Posterior cingulate gyrus (tissue), 11 donors: ENCODE measurements at regions not wholly inside any gene's neighbourhood (a gene's known extent, or its start where the extent isn't known, plus 50 kb on each side); places are given as distances from the start of the nearest gene placed in this dataset.
"Not testable (repeated sequence)": the region's sequence is repeated elsewhere in the genome, so short reads cannot be mapped to it uniquely, and the experiment has no call there.

Source experiments
- DNase-seq, 10 donors: peaks; one replicate each; pipeline versions ENCODE4 v3.0.0 to v3.0.0-alpha.2; 2020 to 2021; ENCODE audit warnings: mixed read lengths in 3 of 10
- intact Hi-C: fragments of 100-400 bp; cut with DNase I; formaldehyde crosslinking; loops from one replicate; pipeline ENCODE4 v1.15.1; 2023

DNA sequence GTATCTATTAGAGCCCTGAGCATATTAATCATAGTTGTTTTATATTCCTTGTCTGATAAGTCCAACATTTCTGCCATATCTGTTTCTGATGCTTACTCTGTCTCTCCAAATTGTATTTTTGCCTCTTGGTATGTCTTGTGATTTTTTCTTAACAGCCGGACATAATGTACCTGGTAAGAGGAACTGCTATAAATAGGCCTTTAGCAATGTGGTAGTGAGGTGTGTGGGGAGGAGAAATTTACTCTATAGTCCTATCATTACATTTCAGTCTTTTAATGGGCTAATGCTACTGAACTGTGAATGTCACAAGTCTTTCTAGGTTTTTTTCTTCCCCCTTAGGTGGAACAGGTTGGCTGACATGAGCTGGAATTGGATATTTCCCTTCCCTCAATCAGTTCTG, 176.1 kb upstream of the FGF10 start:
- DNase-seq = no peak

DNA sequence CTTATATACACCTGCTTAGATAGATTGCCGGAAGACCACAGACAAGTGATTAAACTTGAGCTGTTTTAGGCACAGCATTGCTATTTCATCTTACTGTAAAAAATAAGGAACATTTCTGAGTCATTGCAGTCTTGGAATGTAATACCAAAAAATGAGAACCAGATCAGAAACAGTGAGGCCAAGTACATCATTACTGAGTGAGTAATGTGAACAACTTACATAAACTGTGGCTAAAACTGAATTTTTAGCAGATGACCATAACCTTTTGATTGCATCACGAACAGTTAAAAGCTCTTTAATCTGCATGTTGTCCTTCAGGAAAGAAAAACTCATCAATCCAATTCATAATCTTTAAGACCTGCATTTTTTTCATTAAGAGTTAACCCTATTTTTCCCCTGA, 157.1 kb upstream of the FGF10 start:
- intact Hi-C loops = no loop called here
- DNase-seq = no peak

More for the DNA sequence above, 176.1 kb upstream of the FGF10 start:
- intact Hi-C loops = no loop called here

DNA sequence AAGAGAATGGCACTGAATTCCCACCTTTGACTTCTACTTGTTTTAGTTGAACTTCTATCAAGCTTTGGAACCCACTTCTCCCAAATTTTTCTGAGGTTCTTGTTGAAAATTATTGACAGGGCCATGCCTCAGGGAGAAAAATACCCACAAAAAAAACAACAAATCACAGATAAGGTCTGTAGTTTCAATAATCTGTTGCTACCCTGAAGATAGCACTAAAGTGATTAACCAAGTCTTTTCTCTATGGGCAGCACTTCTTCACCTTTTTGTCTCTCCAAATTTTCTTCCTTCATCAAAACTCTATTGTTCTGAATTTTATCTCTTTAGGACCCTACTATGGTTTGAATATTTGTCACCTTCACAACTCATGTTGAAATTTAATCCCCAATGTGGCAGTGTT, 154.3 kb upstream of the FGF10 start:
- intact Hi-C loops = no loop called here
- no peak for DNase-seq

DNA sequence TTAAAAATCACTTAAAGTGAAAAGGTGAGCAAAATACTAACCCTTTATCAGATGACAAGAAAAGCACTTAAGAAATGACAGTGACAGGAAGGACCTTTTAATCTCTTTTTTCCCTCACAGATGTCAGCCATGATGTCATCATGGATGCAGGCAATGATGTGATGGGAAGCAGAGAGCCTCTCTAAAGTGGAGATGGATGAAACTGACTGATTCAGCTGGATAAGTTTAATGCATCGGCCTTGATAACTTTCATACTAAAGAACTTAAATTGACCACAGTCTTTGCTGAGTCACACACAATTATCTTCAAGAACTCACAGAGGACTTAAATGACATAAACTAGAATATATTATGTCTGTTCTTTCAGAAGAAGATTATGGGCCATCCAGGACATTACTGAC, 153.2 kb upstream of the FGF10 start:
- intact Hi-C loops = no loop called here
- no peak for DNase-seq

DNA sequence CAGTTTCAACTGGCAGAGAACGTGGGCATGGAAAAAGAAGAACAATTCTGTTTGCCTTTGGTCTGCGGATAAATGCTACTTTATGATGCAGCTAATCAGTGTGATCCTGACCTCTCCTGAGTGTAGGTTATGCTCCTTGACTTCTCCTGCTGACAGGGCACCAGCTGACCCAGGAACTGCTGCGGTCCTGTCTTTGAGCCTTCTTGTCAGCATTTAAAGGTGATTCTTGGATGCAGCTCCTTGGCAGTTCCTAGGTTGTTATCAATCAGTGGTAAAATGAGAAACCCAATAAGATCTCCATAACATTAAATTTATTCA, 150.3 kb upstream of the FGF10 start:
- no peak for DNase-seq
- intact Hi-C loops = no loop called here

DNA sequence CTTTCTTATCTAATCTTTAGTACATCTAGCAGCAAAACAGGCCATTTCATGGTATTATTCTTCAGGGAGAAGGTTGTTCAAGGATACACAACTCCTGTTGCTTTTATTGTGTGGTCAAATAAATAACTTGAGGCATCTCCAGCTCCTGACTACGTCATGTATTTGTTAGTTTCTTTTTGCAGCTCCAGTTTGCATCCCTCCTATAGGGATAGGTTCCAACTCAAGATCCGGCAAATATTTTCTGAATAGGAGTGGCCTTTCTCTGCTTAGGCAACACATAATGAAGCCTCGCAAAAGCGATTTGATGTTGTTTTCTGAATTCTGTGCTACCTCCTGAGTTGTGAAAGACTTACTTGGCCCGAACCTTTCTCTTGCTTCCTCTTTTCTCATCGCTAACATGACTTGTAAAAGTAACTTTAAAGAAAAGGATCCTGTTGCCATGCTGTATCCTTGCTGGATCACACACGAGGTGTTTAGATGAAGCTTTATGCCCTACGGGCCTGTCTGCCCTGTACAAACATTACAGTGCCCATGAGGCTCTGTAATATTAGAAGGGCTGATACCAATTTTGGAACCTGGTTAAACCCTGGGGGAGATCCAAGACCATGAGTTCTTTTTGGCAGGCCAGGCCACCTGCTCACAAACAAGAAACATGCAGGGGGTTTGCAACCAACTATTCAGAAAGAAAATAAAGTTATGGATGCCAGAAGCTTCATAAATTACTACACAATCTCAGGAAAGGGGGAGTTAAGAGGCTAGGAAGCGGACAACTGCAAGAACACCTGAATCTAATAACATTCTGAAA, 149.8 kb upstream of the FGF10 start:
- DNase-seq = no peak

DNA sequence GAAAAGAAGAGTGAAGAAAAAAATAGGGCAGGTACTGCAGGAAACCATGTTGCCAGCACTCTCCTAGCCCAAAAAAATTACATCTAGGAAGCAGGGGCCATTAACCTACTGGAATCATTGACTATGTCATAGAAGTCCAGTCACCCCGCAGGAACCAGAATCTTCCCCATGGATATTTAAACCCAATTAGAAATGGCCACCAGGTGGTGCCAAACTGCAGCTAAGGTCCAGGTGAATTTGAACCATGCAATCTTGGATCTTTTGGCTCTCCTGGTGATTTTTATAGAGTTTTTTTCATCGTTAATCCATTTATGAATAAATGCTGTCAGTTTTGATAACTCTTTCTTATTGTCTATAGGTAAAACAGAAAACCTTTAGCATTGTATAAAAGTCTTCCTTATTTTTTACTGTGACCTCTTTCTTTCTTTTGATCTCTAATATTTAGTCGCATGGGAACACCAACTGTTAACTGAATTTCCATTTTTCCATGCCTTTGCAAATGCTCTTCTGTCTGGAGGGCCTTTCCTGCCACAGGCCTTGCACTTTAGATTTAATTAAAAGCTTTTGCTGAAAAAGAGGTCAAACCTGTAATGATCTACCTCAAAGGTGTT, 147.5 kb upstream of the FGF10 start:
- peak in 2 of 10 donors; percentile 15 to 24 for DNase-seq
- intact Hi-C loops = loop anchor here (2.0 kb wide), 1 partner anchor 238 kb away; no protein-coding TSS in a partner anchor

More for the DNA sequence above, 149.8 kb upstream of the FGF10 start:
- intact Hi-C loops = no loop called here

DNA sequence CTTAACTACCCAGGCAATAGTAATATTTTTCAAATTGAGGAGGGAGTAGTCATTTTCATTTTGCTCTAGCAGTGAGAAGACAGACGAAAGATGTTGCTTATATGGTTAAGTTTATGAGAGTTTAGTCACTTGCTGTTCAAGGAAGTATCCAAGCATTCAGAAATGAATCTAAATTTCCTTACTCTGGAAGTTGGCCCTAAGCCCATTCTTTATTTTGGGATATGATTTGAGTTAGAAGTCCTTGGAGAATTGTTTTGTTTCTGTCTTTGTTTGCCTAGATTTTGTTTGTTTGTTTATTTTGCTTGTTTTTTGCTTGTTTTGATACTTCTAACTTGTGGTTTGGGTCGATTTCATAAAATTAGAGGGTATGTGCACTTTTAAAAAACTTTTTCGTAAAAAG, 146.4 kb upstream of the FGF10 start:
- no peak for DNase-seq
- intact Hi-C loops = loop anchor here (2.0 kb wide), 1 partner anchor 239 kb away; no protein-coding TSS in a partner anchor

DNA sequence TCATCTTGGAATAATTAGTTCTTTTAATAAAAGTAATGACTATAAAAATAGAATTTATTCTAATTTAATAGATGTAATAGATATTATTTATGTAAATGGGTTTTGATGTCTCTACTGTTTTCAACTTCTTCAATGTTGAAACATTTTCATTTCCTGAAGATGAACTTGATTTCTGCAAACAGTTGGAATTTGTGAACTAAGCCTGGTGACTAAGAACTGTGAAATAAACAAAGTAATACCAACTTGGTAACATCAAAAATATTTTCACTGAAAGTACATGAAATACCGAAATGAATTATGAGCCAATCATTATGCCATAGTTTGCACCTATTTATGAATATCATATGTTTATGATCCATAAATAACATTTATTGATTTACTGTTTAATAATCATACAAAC, 143.8 kb upstream of the FGF10 start:
- intact Hi-C loops = no loop called here
- DNase-seq = no peak

DNA sequence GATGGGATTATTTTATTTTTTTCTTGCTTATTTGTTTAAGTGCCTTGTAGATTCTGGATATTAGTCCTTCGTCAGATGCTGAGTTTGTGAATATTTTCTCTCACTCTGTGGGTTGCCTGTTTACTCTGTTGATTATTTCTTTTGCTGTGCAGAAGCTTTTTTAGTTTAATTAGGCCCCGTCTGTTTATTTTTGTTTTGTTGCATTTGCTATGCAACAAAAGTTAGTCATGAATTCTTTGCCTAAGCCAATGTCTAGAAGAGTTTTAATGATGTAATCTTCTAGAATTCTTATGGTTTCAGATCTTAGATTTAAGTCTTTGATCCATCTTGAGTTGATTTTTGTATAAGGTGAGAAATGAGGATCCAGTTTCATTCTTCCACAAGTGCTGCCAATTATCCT, 142.5 kb upstream of the FGF10 start:
- intact Hi-C loops, DNase-seq: not testable (repeated sequence)

DNA sequence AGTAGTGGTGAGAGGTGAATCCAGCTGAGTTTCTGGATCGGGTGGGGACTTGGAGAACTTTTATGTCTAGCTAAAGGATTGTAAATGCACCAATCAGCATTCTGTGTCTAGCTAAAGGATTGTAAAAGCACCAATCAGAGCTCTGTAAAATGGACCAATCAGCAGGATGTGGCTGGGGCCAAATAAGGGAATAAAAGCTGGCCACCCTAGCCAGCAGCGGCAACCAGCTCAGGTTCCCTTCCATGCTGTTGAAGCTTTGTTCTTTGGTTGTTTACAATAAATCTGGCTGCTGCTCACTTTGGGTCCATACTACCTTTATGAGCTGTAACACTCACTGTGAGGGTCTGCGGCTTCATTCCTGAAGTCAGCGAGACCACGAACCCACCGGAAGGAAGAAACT, 141.6 kb upstream of the FGF10 start:
- intact Hi-C loops, DNase-seq: not testable (repeated sequence)

DNA sequence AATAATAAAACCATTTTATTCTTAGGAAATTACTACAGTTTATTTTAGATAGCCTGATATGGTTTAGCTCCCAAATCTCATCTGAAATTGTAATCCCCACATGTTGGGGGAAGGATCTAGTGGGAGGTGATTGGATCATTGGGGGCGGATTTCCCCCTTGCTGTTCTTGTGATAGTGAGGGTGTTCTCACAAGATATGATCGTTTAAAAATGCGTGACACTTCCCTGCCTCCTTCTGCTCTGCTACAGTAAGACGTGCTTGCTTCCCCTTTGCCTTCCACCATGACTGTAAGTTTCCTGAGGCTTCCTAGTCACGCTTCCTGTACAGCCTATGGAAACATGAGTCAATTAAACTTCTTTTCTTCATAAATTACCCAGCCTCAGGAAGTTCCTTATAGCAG, 122.4 kb upstream of the FGF10 start:
- no peak for DNase-seq

DNA sequence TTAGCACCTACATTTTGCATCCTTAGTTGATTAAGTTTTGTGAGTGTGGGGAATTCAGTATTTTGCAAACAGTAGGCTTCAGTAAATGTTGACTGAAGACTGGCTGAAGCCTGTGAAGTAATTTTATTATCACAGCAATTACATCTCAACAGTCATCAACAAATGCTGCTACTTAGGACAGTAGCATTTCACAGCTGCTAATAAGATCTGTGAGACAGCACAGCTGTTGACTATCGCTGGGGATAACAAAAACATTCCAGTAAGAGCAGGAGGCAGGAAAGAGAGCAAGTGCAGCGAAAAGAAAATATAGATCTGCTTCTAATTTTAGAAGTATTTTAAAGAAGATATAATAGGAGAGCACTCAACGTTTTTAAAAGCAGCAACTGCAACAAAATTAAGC, 117.3 kb upstream of the FGF10 start:
- no peak for DNase-seq
- intact Hi-C loops = no loop called here

More for the DNA sequence above, 122.4 kb upstream of the FGF10 start:
- intact Hi-C loops = no loop called here

DNA sequence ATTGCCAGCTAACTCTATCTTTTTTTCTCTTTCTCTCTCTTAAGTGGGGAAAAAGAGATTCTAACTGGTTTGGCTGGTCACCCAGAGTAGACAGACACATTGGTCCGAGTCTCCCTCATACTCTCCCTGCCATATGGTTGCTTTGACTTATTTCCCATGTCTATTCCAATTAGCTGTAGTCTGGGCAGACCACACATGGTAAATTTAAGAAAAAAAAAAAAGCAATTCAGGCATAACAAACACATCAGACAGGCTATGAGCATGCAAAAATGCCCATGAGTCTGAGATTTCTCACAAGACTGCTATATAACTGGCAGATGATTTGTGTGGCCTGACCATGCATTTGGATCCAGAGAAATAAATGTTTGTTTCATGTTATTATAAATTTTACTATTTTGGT, 110.2 kb upstream of the FGF10 start:
- intact Hi-C loops = no loop called here
- DNase-seq = no peak

DNA sequence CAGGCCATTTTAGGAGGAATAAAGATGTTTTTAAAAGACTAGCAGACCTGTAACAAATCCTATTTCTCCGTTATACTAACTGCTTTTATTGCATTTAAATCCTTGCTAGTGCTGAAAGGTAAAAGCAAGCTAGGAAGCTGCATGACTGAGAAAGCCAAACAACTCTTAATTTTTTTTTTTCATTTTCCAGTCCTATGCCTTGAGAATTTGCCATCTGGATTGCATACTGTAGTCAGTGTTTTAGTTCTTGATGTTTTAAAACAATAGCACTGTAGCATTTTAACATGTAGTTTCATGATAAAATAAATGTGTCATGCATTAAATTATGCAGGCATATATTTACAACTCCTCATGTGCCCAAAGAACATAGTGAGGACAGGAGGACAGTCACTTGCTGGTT, 108.4 kb upstream of the FGF10 start:
- intact Hi-C loops = no loop called here
- no peak for DNase-seq

DNA sequence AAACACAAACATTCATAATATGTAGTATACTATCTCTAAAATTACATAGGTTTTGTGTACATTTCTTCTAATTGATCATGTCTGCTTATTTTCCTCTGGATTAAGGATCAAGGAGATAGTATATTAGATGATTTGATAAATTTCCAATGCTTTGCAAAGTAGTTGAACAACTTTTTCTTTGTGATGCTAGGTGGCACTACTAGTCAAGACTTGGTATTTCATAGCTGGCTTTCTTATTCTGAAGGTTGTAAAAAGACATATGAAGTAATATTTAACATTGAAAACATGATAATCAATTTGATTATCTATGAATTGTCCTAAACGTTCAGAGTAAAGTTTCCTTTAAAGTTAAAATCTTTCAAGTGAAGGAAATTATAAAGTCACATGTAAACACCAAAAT, 106.1 kb upstream of the FGF10 start:
- intact Hi-C loops = no loop called here
- no peak for DNase-seq

DNA sequence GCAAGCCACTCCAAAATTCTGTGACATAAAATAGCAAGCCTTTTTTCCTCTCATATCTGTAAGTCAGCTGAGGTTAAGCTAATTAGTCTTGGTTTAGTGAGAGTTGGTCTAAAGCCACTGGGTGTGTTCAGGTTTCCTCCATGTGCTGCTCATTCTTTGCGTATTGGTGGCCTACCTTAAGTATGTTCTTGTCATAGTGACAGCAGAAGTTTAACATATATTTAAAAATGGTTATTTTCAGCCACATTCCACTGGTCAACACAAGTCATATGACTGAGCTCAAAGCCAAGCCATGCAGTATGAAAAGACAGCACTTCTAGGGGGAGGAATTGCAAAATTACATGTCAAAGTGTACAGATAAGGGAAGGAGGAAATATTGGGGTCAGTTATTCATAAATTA, 100.5 kb upstream of the FGF10 start:
- DNase-seq = no peak
- intact Hi-C loops = no loop called here

DNA sequence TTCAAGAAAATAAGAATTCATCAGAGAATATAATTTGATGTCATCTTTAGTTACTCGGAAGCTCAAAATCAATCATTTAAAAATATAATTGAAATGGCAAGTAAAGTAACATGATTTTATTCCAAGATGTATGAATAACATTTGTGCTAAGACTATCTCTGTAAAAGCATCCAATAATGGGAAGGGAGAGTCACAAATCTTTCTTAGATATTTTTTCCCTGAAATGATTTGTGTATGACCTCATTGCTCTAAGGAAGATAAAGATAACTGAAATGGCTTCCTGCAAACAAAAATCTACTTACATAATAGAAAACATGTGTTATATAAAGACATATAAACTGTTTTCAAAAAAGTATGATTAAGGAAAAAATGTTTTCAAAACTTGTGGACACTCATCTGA, 97.4 kb upstream of the FGF10 start:
- DNase-seq = no peak
- intact Hi-C loops = no loop called here

DNA sequence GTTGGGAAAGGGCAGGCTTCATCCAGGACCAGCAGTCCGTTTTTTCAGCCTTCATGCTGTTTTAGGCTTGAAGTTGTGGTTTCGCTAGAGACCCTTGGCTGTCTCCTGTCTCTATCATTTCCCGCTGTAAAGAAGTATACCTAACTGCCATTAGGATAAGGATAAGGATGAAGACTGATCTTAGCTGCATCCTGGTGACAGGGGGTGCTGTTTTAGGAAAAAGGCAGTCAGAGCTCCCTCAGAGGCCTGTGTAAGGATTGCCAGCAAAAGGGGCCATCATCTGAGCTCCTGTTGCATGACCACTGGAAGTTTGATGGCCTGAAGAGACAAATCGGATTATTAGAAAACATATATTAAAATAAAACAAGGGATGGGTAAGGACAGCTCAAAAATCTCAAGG, 64.8 kb upstream of the FGF10 start:
- no peak for DNase-seq

DNA sequence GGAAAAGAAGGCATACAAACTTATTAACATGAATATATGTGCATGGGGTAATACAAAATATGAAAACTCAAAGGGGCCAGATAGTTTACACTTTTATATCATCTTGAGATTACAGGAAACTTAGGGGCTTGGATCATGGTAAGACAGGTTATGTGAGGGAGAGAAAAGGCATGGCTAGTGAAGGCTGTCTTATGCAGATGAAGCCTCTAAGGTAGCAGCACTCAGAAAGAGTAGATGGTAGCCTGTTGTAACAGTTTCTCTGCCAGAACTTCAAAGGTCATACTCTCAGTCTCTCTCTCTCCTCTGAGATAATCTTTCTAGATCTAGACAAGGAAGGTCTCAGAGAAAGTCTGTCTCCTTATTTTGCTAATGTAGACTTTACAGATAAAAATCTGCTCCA, 57.2 kb upstream of the FGF10 start:
- no peak for DNase-seq
- intact Hi-C loops = no loop called here

More for the DNA sequence above, 64.8 kb upstream of the FGF10 start:
- intact Hi-C loops = no loop called here

DNA sequence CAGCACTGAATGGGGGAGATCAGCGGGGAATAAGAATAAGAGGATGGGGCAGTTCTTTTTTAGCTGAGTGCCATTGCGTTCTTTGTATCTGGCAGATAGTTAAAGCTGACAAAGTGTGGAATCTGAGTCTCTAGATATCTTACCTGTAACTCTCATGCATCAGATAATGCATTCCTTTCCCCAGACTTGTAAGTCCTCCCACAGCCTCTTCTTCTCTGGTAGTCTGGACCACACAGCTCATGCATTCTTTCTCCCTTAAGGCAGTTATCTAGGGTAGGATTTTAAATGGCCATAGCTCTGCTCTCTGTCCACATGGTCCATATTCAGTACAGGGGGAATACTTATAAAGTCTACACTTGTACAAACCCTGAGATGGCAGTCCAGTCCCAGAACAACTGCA, 54.0 kb upstream of the FGF10 start:
- intact Hi-C loops = no loop called here
- DNase-seq = no peak

DNA sequence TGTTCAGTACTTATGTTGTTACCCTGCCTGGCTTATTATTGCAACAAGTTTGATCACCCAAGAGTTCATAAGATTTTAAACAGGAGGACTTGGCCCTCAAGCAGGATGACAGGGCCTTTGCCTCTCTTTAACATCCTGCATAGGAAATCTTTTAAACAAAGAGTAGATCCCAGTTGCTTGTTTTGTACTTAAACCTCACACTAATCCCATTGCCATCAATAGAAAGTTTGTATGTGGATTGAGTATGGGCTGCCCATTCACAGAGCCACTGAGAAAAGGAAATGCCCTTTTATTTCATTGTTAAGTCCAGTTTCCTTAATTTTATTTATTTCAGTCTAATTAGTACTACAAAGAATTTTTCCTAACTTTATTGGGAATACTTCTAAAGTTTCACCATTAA, 52.2 kb upstream of the FGF10 start:
- intact Hi-C loops = no loop called here
- no peak for DNase-seq
